ENCODE measurements at regions not wholly inside any gene's neighbourhood (a gene's known extent, or its start where the extent isn't known, plus 50 kb on each side); places are given as distances from the start of the nearest gene placed in this dataset.

DNA sequence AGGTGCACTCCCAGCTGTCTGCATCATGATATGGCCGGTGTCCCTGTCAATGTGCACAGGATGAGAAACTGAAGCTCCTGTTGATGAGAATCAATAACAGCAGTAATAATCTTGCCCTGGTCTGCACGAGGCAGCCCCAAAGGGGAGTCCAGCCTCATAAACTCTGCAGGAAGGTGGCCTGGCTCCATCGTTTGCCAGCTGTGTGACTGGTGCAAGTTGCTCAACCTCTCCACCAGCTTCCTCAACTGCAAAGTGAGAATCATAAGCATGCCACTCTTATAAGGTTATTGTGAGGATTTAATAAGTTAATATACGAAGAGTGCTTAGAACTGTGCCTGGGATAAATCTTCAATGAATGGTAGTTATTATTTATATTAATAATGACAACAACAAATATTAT, 203.4 kb upstream of the HES1 start:
- TF ChIP-seq, protein P1, sequence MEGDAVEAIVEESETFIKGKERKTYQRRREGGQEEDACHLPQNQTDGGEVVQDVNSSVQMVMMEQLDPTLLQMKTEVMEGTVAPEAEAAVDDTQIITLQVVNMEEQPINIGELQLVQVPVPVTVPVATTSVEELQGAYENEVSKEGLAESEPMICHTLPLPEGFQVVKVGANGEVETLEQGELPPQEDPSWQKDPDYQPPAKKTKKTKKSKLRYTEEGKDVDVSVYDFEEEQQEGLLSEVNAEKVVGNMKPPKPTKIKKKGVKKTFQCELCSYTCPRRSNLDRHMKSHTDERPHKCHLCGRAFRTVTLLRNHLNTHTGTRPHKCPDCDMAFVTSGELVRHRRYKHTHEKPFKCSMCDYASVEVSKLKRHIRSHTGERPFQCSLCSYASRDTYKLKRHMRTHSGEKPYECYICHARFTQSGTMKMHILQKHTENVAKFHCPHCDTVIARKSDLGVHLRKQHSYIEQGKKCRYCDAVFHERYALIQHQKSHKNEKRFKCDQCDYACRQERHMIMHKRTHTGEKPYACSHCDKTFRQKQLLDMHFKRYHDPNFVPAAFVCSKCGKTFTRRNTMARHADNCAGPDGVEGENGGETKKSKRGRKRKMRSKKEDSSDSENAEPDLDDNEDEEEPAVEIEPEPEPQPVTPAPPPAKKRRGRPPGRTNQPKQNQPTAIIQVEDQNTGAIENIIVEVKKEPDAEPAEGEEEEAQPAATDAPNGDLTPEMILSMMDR (IDR thresholded peaks at IDR 0.05), result no peak
- TF ChIP-seq POLR2A (IDR thresholded peaks at IDR 0.05), result no peak
